H1 (cell line): ENCODE measurements at regions not wholly inside any gene's neighbourhood (a gene's known extent, or its start where the extent isn't known, plus 50 kb on each side); places are given as distances from the start of the nearest gene placed in this dataset.

Experiments used
- CTCF ChIA-PET: fragments of 300-600 bp; sonication (Branson Sonifier 250); formaldehyde crosslinking; loops from one replicate; lab custom pipeline; 2021; ENCODE audit not compliant: partially characterized antibody; lab: Charles Lee
- POLR2A ChIA-PET: fragments of 300-600 bp; sonication (Branson Sonifier 250); formaldehyde crosslinking; loops from one replicate; lab custom pipeline; 2021; ENCODE audit warnings: inconsistent platforms; ENCODE audit not compliant: partially characterized antibody; lab: Charles Lee
- DNase-seq, 2 experiments: peaks; one replicate each; pipeline versions ENCODE4 v3.0.0 to v3.0.0-alpha.2; 2010 to 2022; ENCODE audit warnings: low spot score in 2 of 2, low read depth in 1 of 2, mixed read lengths in 1 of 2
- FAIRE-seq: peaks from 2 replicates; lab custom pipeline; 2011; peaks lifted over from hg19 to GRCh38; lab: Jason Lieb, UNC
- H2AFZ ChIP-seq: 2 replicates; pipeline ENCODE4 v1.8.1; 2012; ENCODE audit warnings: low read length, inconsistent platforms
- H2AK5ac ChIP-seq: 2 replicates; pipeline ENCODE4 v1.6.1; 2013; ENCODE audit warnings: low read depth, low read length
- H2BK120ac ChIP-seq: replicated peaks from 2 replicates; pipeline ENCODE3; 2013; ENCODE audit warnings: low read depth, low read length, inconsistent platforms
- H2BK12ac ChIP-seq: 2 replicates; pipeline ENCODE4 v1.6.1; 2013; ENCODE audit warnings: low read depth, low read length
- H2BK15ac ChIP-seq: 2 replicates; pipeline ENCODE4 v1.6.1; 2013; ENCODE audit warnings: low read length
- H2BK20ac ChIP-seq: 2 replicates; pipeline ENCODE4 v1.6.1; 2013; ENCODE audit warnings: low read length
- H2BK5ac ChIP-seq: 2 replicates; pipeline ENCODE4 v1.6.1; 2013; ENCODE audit warnings: low read depth, low read length
- H3K14ac ChIP-seq: 2 replicates; pipeline ENCODE4 v1.6.1; 2013; ENCODE audit warnings: inconsistent platforms; ENCODE audit not compliant: insufficient read length
- H3K18ac ChIP-seq: 2 replicates; pipeline ENCODE4 v1.6.1; 2013; ENCODE audit warnings: low read length; ENCODE audit errors: extremely low read depth
- H3K23ac ChIP-seq: 2 replicates; pipeline ENCODE4 v1.6.1; 2013; ENCODE audit warnings: inconsistent platforms; ENCODE audit not compliant: insufficient read length
- H3K23me2 ChIP-seq: 2 replicates; pipeline ENCODE4 v1.6.1; 2013; ENCODE audit warnings: low read depth, low read length
- H3K27ac ChIP-seq: 2 replicates; pipeline ENCODE4 v1.6.1; 2011; ENCODE audit warnings: low read depth, low read length, inconsistent platforms
- H3K27me3 ChIP-seq, 4 experiments: replicated peaks in 1 of 4; 1 replicate in 1 of 4; 2 replicates in 3 of 4; pipeline versions ENCODE4 v1.6.1 to v1.8.1; 2011 to 2013; ENCODE audit warnings: low read length in 3 of 4, mild to moderate bottlenecking in 3 of 4, inconsistent platforms in 2 of 4, mixed read lengths in 2 of 4, moderate library complexity in 1 of 4; ENCODE audit not compliant: control insufficient read depth in 3 of 4, insufficient read depth in 3 of 4; ENCODE audit errors: extremely low read depth in 1 of 4
- H3K36me3 ChIP-seq, 4 experiments: 2 replicates each; pipeline versions ENCODE4 v1.6.1 to v1.8.1; 2011 to 2013; ENCODE audit warnings: mild to moderate bottlenecking in 4 of 4, low read length in 3 of 4, moderate library complexity in 2 of 4, control low read depth in 1 of 4, inconsistent platforms in 1 of 4; ENCODE audit not compliant: insufficient read depth in 4 of 4, control insufficient read depth in 2 of 4
- H3K4ac ChIP-seq: replicated peaks from 2 replicates; pipeline ENCODE3; 2013; ENCODE audit warnings: low read length, low read depth, mixed read lengths, inconsistent platforms; ENCODE audit not compliant: insufficient read length
- H3K4me1 ChIP-seq, 4 experiments: replicated peaks in 1 of 4; 1 replicate in 1 of 4; 2 replicates in 3 of 4; pipeline versions ENCODE4 v1.6.1 to v1.8.1; 2011 to 2013; ENCODE audit warnings: low read length in 3 of 4, inconsistent platforms in 2 of 4, mixed read lengths in 1 of 4; ENCODE audit not compliant: insufficient read depth in 4 of 4, control insufficient read depth in 3 of 4
- H3K4me2 ChIP-seq, 2 experiments: 2 replicates each; pipeline versions ENCODE4 v1.6.1 to v1.8.1; 2011 to 2013; ENCODE audit warnings: low read depth in 2 of 2, low read length in 2 of 2, control low read depth in 1 of 2, inconsistent platforms in 1 of 2, mild to moderate bottlenecking in 1 of 2; ENCODE audit not compliant: insufficient read depth in 1 of 2
- H3K4me3 ChIP-seq, 4 experiments: fragments of 200-600, 300-600 bp in 1 of 4; sonication (generic), shearing (Covaris generic), sonication (Bioruptor Twin) in 1 of 4; 2 replicates each; pipeline versions ENCODE4 v1.5.1 to v1.8.1; 2011 to 2016; ENCODE audit warnings: low read length in 4 of 4, low read depth in 3 of 4, control low read depth in 2 of 4, inconsistent platforms in 2 of 4, mild to moderate bottlenecking in 2 of 4, mixed read lengths in 1 of 4, moderate library complexity in 1 of 4; ENCODE audit not compliant: insufficient read depth in 2 of 4; ENCODE audit errors: extremely low read depth in 1 of 4
- H3K56ac ChIP-seq: replicated peaks from 2 replicates; pipeline ENCODE3; 2013; ENCODE audit warnings: low read depth, mild to moderate bottlenecking, mixed read lengths, low read length, inconsistent platforms; ENCODE audit not compliant: insufficient read length
- H3K79me1 ChIP-seq: 2 replicates; pipeline ENCODE4 v1.6.1; 2013; ENCODE audit warnings: low read depth, low read length, control low read depth
- H3K79me2 ChIP-seq, 2 experiments: 2 replicates each; pipeline versions ENCODE4 v1.6.1 to v1.8.1; 2012 to 2013; ENCODE audit warnings: low read length in 2 of 2, mild to moderate bottlenecking in 2 of 2, inconsistent platforms in 1 of 2; ENCODE audit not compliant: insufficient read depth in 2 of 2, control insufficient read depth in 1 of 2
- H3K9ac ChIP-seq, 4 experiments: replicated peaks in 1 of 4; 1 replicate in 1 of 4; 2 replicates in 3 of 4; pipeline versions ENCODE4 v1.6.1 to v1.8.1; 2011 to 2013; ENCODE audit warnings: low read depth in 3 of 4, low read length in 3 of 4, control low read depth in 2 of 4, mild to moderate bottlenecking in 2 of 4, moderate library complexity in 2 of 4, inconsistent platforms in 1 of 4; ENCODE audit errors: extremely low read depth in 1 of 4
- H3K9me3 ChIP-seq, 2 experiments: 2 replicates each; pipeline versions ENCODE4 v1.6.1 to v1.8.1; 2012 to 2013; ENCODE audit warnings: mild to moderate bottlenecking in 2 of 2, moderate library complexity in 2 of 2, control low read depth in 1 of 2, inconsistent platforms in 1 of 2, low read depth in 1 of 2, low read length in 1 of 2, mixed read lengths in 1 of 2; ENCODE audit not compliant: insufficient read depth in 2 of 2
- H4K20me1 ChIP-seq, 2 experiments: replicated peaks in 1 of 2; 2 replicates each; pipeline versions ENCODE3 to v1.8.1; 2011 to 2013; ENCODE audit warnings: inconsistent platforms in 2 of 2, low read length in 2 of 2, mild to moderate bottlenecking in 1 of 2; ENCODE audit not compliant: insufficient read depth in 2 of 2, control insufficient read depth in 1 of 2
- H4K5ac ChIP-seq: 2 replicates; pipeline ENCODE4 v1.6.1; 2013; ENCODE audit warnings: low read length, low read depth, mixed read lengths, inconsistent platforms; ENCODE audit not compliant: insufficient read length
- H4K8ac ChIP-seq: 2 replicates; pipeline ENCODE4 v1.8.0; 2013; ENCODE audit warnings: mild to moderate bottlenecking, moderate library complexity, low read length, inconsistent platforms; ENCODE audit not compliant: insufficient read depth; ENCODE audit errors: extremely low read depth
- H4K91ac ChIP-seq: replicated peaks from 2 replicates; pipeline ENCODE3; 2013; ENCODE audit warnings: low read length, mixed read lengths, inconsistent platforms; ENCODE audit not compliant: insufficient read length
- ATF3 ChIP-seq: IDR thresholded peaks from 2 replicates; pipeline ENCODE4 v1.6.1; 2011; ENCODE audit warnings: low read depth, mild to moderate bottlenecking, low read length; ENCODE audit not compliant: insufficient read depth
- CTCF ChIP-seq, 3 experiments: IDR thresholded peaks; 1 replicate in 2 of 3; 2 replicates in 1 of 3; pipeline versions ENCODE4 v1.5.1 to v1.6.1; 2011; ENCODE audit warnings: low read length in 3 of 3, mild to moderate bottlenecking in 3 of 3, inconsistent platforms in 2 of 3, low read depth in 1 of 3, moderate library complexity in 1 of 3; ENCODE audit not compliant: insufficient read depth in 1 of 3; ENCODE audit errors: control extremely low read depth in 1 of 3
- HDAC2 ChIP-seq, 2 experiments: fragments of 300-600 bp in 1 of 2; sonication (generic) in 1 of 2; IDR thresholded peaks; 2 replicates each; pipeline ENCODE4 v1.6.1; 2011 to 2012; ENCODE audit warnings: low read depth in 2 of 2, low read length in 2 of 2, mild to moderate bottlenecking in 2 of 2, moderate library complexity in 2 of 2, borderline replicate concordance in 1 of 2, inconsistent platforms in 1 of 2
- KDM5A ChIP-seq: fragments of 200-600 bp; IDR thresholded peaks from 2 replicates; pipeline ENCODE4 v1.7.1; 2012; ENCODE audit warnings: mild to moderate bottlenecking, low read length, inconsistent platforms, mixed read lengths
- MAFK ChIP-seq: IDR thresholded peaks from 2 replicates; pipeline ENCODE4 v1.6.1; 2012; ENCODE audit warnings: low read depth, mild to moderate bottlenecking, improper control_type of control experiment, low read length
- SRF ChIP-seq: IDR thresholded peaks from 2 replicates; pipeline ENCODE4 v1.6.1; 2011; ENCODE audit warnings: mild to moderate bottlenecking, low read depth, low read length, moderate library complexity
- TBP ChIP-seq: IDR thresholded peaks from 2 replicates; pipeline ENCODE4 v1.6.1; 2011; ENCODE audit warnings: low read depth, low read length, improper control_type of control experiment
- TEAD4 ChIP-seq: IDR thresholded peaks from 2 replicates; pipeline ENCODE4 v1.6.1; 2012; ENCODE audit warnings: low read depth, low read length, inconsistent platforms, mixed read lengths
- WGBS, 2 experiments: shearing (Covaris generic) in 1 of 2; methylation state at CpG; one replicate each; pipeline versions ENCODE4 v1.1.6 to v1.1.7; 2013 to 2015; ENCODE audit warnings: low lambda C conversion rate in 2 of 2, mixed read lengths in 2 of 2, inconsistent platforms in 1 of 2, low coverage in 1 of 2, missing lambda C conversion rate in 1 of 2; ENCODE audit not compliant: insufficient replicate concordance in 2 of 2, insufficient coverage in 1 of 2, insufficient read length in 1 of 2; ENCODE audit errors: extremely low coverage in 1 of 2, missing lambda C conversion rate in 1 of 2; 5-methylcytosine and 5-hydroxymethylcytosine counted together

- Histone ChIP-seq H3K36me3 (no peaks in the 10 kb centered on the region), H3K27me3 (no peaks in the 10 kb centered on the region), H4K8ac (no peak overlapping the region), H4K91ac (no peak overlapping the region), H2BK120ac (no peak overlapping the region), H4K20me1 (no peaks in the 10 kb centered on the region), H3K18ac (no peak overlapping the region), H3K79me2 (no peaks in the 10 kb centered on the region), H3K4me1 (no peaks in the 10 kb centered on the region), H3K4me3 (no peak overlapping the region), H3K79me1 (no peaks in the 10 kb centered on the region), H2BK20ac (no peak overlapping the region), H2BK5ac (no peak overlapping the region), H3K27ac (no peak overlapping the region), H3K56ac (no peak overlapping the region), H2BK15ac (no peak overlapping the region), H3K9me3 (no peaks in the 10 kb centered on the region), H4K5ac (no peak overlapping the region), H3K23ac (no peak overlapping the region), H3K4ac (no peak overlapping the region), H2BK12ac (no peak overlapping the region), H2AK5ac (no peak overlapping the region), H3K23me2 (no peaks in the 10 kb centered on the region), H3K9ac (no peak overlapping the region), H3K14ac (no peak overlapping the region), H2AFZ (no peak overlapping the region), H3K4me2 (no peak overlapping the region)
- FAIRE-seq (no peak), DNase-seq (no peak)
- WGBS, 2 experiments = 94% methylated on average over 1 of the region's 1 CpG; no CpG with 5 or more reads in 1 of the 2 experiments
- ChIA-PET CTCF (no interaction called here), POLR2A (no interaction called here)
- no peak for TF ChIP-seq ATF3
- TF ChIP-seq HDAC2 (IDR thresholded peaks at IDR 0.05; ENCODE audit: borderline replicate concordance in 1 of 2, low read depth in 2 of 2, low read length in 2 of 2) = no peak
- TF ChIP-seq CTCF (IDR thresholded peaks at IDR 0.05; ENCODE audit: control extremely low read depth in 1 of 3, insufficient read depth in 1 of 3, low read depth in 1 of 3, low read length in 3 of 3) = no peak
- no peak for TF ChIP-seq TBP
- no peak for TF ChIP-seq MAFK
- TF ChIP-seq KDM5A = no peak
- no peak for TF ChIP-seq TEAD4
- no peak for TF ChIP-seq SRF
These were observed 202.7 kb downstream of the CGGBP1 start for GRCh38 chr3:87856126-87856525.
